ENCODE measurements at regions not wholly inside any gene's neighbourhood (a gene's known extent, or its start where the extent isn't known, plus 50 kb on each side); places are given as distances from the start of the nearest gene placed in this dataset.

DNA sequence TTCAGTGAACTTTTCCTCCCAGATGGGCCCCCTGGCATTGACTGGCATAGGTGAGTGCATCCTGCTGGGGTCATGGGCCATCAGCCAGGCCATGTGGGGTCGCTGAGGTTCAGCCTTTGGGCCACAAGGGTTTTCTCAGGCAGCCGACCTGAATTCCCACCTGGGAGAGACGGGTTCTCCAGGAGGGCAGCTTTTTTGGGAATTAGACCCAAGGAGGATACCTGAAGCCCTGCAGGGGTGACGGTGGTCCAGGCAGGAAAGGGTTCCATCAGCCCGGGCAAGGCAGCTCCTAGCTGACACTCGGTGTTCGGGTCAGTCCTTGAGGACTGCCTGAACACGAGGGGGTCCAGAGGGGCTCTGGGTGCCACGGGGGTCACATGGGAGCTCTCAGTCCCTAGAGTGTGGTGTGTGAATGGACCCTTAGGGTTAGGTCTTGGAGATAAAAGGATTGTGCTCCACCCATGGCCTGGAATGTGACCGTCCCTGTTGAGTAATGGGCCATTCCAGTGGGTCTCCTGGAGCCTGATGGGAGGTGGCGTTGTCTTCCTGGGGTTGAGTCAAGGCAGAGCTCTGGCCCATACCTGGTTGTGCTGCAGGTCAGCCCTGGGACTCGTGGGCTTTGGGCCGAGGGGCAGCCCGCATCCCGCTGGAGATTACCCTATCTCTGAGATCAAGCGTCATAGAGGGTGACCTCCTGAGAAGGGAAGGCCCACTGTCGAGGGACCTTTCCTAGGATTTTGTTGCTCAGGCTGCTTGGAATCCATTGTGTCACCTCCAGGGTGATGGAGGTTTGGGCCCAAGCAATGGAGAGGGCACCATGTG, 192.8 kb downstream of the UBE3A start:
- Histone ChIP-seq H3K4me3 (no peak overlapping the region), H3K36me3 (ENCODE audit: control insufficient read depth, insufficient read depth, low read length) (no peaks in the 10 kb centered on the region)

More for the DNA sequence above, 192.8 kb downstream of the UBE3A start:
- no peaks in the 10 kb centered on the region for H3K9me1 ChIP-seq (ENCODE audit: control insufficient read depth, insufficient read depth, low read length)
- no peaks in the 10 kb centered on the region for H3K27me3 ChIP-seq (ENCODE audit: control insufficient read depth in 2 of 2, insufficient read depth in 2 of 2, low read length in 2 of 2)
- FAIRE-seq (no peak), ATAC-seq (no peak), DNase-seq (ENCODE audit: extremely low read depth in 1 of 4, low spot score in 3 of 4) (no peak)
- POLR2A ChIA-PET = no interaction called here
- no peak overlapping the region for H2AFZ ChIP-seq (ENCODE audit: low read depth, low read length)
- no peak overlapping the region for H3K9ac ChIP-seq (ENCODE audit: insufficient read depth in 1 of 2, low read depth in 2 of 2, low read length in 2 of 2)
- CTCF ChIA-PET (ENCODE audit: low intra/inter-chr PET ratio) = no interaction called here
- H3K4me1 ChIP-seq (replicated peaks in 1 of 2; ENCODE audit: control insufficient read depth in 2 of 2, insufficient read depth in 2 of 2, low read length in 2 of 2) = no peaks in the 10 kb centered on the region
- H3K27ac ChIP-seq (ENCODE audit: extremely low read depth, low read depth, low read length) = no peak overlapping the region
- no peaks in the 10 kb centered on the region for H3K9me3 ChIP-seq (replicated peaks; ENCODE audit: control insufficient read depth, insufficient read depth, low read depth, low read length)
- H3K4me2 ChIP-seq (ENCODE audit: insufficient read depth, low read length) = no peak overlapping the region
- in situ Hi-C loops (cut with MboI) (no loop called here), intact Hi-C loops (cut with micrococcal nuclease) (no loop called here)
- no peaks in the 10 kb centered on the region for H3K79me2 ChIP-seq (ENCODE audit: control insufficient read depth, insufficient read depth, low read length)
- WGBS (ENCODE audit: insufficient coverage, low coverage, missing lambda C conversion rate) = 0% methylated on average over 17 of the region's 17 CpGs
- H4K20me1 ChIP-seq (replicated peaks; ENCODE audit: control insufficient read depth, insufficient read depth, low read length) = no peaks in the 10 kb centered on the region
- BruUV-seq (replicated peaks) = no TSS peak
- TF ChIP-seq ZNF24 (IDR thresholded peaks at IDR 0.05) = no peak
- TF ChIP-seq TEAD4 (IDR thresholded peaks at IDR 0.05; ENCODE audit: low read length) = no peak
- TF ChIP-seq TEAD4 (CRISPR knock-in tag; IDR thresholded peaks at IDR 0.05; ENCODE audit: borderline replicate concordance) = no peak
- no peak for TF ChIP-seq ZNF436 (CRISPR knock-in tag; IDR thresholded peaks at IDR 0.05)
- no peak for TF ChIP-seq CCNT2 (IDR thresholded peaks at IDR 0.05; ENCODE audit: borderline replicate concordance, extremely low read depth, insufficient read length, low read depth, low read length)
- no peak for TF ChIP-seq DACH1 (IDR thresholded peaks at IDR 0.05; ENCODE audit: partially characterized antibody)
- no peak for TF ChIP-seq MYBL2 (IDR thresholded peaks at IDR 0.05; ENCODE audit: low read depth)
- no peak for TF ChIP-seq MYBL2 (CRISPR knock-in tag; IDR thresholded peaks at IDR 0.05; ENCODE audit: borderline replicate concordance)
- no peak for TF ChIP-seq FOXA1 (IDR thresholded peaks at IDR 0.05; ENCODE audit: borderline replicate concordance)
- TF ChIP-seq KLF13 (tag; IDR thresholded peaks at IDR 0.05; ENCODE audit: borderline replicate concordance, low read depth) = no peak
- TF ChIP-seq RBM17 (IDR thresholded peaks at IDR 0.05; ENCODE audit: borderline replicate concordance, low read depth, low read length) = no peak
- no peak for TF ChIP-seq ZNF134 (CRISPR knock-in tag; conservative IDR thresholded peaks at IDR 0.05)
- no peak for TF ChIP-seq ZNF398 (CRISPR knock-in tag; IDR thresholded peaks at IDR 0.05)
- TF ChIP-seq, protein P1, sequence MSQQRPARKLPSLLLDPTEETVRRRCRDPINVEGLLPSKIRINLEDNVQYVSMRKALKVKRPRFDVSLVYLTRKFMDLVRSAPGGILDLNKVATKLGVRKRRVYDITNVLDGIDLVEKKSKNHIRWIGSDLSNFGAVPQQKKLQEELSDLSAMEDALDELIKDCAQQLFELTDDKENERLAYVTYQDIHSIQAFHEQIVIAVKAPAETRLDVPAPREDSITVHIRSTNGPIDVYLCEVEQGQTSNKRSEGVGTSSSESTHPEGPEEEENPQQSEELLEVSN (IDR thresholded peaks at IDR 0.05; ENCODE audit: borderline replicate concordance in 1 of 2, extremely low read depth in 1 of 2, insufficient read depth in 1 of 2, insufficient read length in 1 of 2, low read depth in 1 of 2, low read length in 1 of 2, poor library complexity in 1 of 2, severe bottlenecking in 1 of 2) = no peak
- no peak for TF ChIP-seq ZC3H8 (IDR thresholded peaks at IDR 0.05)
- no peak for TF ChIP-seq U2AF2 (optimal IDR thresholded peaks at IDR 0.05; ENCODE audit: low read depth, low read length)
- TF ChIP-seq ZNF584 (CRISPR knock-in tag; IDR thresholded peaks at IDR 0.05; ENCODE audit: low read depth) = no peak
- no peak for TF ChIP-seq CBX5 (IDR thresholded peaks at IDR 0.05; ENCODE audit: borderline replicate concordance, low read depth)
- no peak for TF ChIP-seq KLF6 (CRISPR knock-in tag; IDR thresholded peaks at IDR 0.05; ENCODE audit: borderline replicate concordance)
- TF ChIP-seq, protein P2, sequence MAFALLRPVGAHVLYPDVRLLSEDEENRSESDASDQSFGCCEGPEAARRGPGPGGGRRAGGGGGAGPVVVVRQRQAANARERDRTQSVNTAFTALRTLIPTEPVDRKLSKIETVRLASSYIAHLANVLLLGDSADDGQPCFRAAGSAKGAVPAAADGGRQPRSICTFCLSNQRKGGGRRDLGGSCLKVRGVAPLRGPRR (CRISPR knock-in tag; IDR thresholded peaks at IDR 0.05) = no peak
